Transverse colon (tissue), 4 donors: ENCODE measurements at regions not wholly inside any gene's neighbourhood (a gene's known extent, or its start where the extent isn't known, plus 50 kb on each side); places are given as distances from the start of the nearest gene placed in this dataset.

Experiments used
- CTCF ChIP-seq, 5 experiments: fragments of 200-600 bp in 3 of 5; fragments of 450-650 bp in 2 of 5; sonication (generic) in 3 of 5; IDR thresholded peaks; 1 replicate in 2 of 5; 2 replicates in 3 of 5; pipeline ENCODE4 v1.5.1; 2016 to 2017; ENCODE audit warnings: antibody characterized with exemption in 5 of 5, inconsistent platforms in 3 of 5, mild to moderate bottlenecking in 2 of 5, moderate library complexity in 1 of 5
- POLR2A ChIP-seq: fragments of 450-650 bp; IDR thresholded peaks from one replicate; pipeline ENCODE4 v1.6.1; 2016; ENCODE audit warnings: antibody characterized with exemption, mild to moderate bottlenecking, moderate library complexity
- POLR2AphosphoS5 ChIP-seq, 3 donors: sonication (generic); formaldehyde crosslinking; IDR thresholded peaks; one replicate each; pipeline ENCODE4 v1.6.1; 2016; ENCODE audit warnings: antibody characterized with exemption in 3 of 3

- TF ChIP-seq POLR2A (no peak), CTCF (IDR thresholded peaks at IDR 0.05) (no peak), POLR2AphosphoS5 (IDR thresholded peaks at IDR 0.05) (no peak)
Observed at GRCh38 chr16:82364690-82365089, 194.7 kb upstream of the MPHOSPH6 start.
